Fibroblast of villous mesenchyme (primary cell): ENCODE measurements at regions not wholly inside any gene's neighbourhood (a gene's known extent, or its start where the extent isn't known, plus 50 kb on each side); places are given as distances from the start of the nearest gene placed in this dataset.

Source experiments
- DNase-seq: peaks from one replicate; pipeline ENCODE4 v3.0.0-alpha.2; 2010; ENCODE audit warnings: low read depth
- H3K4me3 ChIP-seq: 2 replicates; pipeline ENCODE4 v1.5.1; 2011; ENCODE audit warnings: low read depth, mild to moderate bottlenecking, low read length
- TF ChIP-seq, protein P1 (sequence below): IDR thresholded peaks from 2 replicates; pipeline ENCODE4 v1.5.1; 2012; ENCODE audit warnings: low read depth, mild to moderate bottlenecking, low read length; ENCODE audit not compliant: insufficient read depth

DNA sequence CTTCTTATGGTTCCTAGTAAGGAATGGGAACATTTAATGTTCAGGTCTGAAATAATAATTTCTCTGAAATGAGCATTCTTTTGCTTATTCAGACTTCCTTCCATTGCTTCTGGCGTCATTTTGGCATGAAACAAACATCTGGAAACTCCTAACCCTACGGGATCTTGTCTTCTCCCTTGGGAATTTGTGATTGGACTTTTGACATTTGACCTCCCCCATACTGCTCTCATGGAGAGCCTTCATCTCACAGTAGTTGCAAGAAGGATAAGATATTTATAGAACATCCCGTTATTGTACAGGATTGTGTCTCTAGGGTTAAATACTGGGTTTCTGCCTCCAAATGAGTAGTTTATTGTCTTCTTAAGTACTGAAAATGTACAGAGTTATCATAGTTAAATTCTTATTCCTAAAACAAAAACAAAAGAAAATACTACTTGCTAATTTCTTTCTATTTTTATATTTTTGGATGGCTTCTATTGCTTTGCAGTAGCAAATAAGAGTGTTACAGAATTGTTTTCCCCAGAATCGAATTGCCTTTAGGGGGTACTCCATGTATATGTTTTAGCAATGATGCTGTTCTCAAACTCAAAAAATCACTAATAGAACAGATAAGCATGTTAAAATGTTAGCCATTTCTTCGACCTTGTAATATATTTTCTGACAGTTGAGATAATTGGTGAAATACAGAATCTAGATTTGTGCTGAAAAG, 366.8 kb downstream of the DLEU7 start:
- TF ChIP-seq, protein P1, sequence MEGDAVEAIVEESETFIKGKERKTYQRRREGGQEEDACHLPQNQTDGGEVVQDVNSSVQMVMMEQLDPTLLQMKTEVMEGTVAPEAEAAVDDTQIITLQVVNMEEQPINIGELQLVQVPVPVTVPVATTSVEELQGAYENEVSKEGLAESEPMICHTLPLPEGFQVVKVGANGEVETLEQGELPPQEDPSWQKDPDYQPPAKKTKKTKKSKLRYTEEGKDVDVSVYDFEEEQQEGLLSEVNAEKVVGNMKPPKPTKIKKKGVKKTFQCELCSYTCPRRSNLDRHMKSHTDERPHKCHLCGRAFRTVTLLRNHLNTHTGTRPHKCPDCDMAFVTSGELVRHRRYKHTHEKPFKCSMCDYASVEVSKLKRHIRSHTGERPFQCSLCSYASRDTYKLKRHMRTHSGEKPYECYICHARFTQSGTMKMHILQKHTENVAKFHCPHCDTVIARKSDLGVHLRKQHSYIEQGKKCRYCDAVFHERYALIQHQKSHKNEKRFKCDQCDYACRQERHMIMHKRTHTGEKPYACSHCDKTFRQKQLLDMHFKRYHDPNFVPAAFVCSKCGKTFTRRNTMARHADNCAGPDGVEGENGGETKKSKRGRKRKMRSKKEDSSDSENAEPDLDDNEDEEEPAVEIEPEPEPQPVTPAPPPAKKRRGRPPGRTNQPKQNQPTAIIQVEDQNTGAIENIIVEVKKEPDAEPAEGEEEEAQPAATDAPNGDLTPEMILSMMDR: no peak
- H3K4me3 ChIP-seq: no peak overlapping the region
- DNase-seq: no peak

- TF ChIP-seq, protein P1: no peak
- no peak overlapping the region for H3K4me3 ChIP-seq
- DNase-seq: no peak
These were observed 361.6 kb downstream of the DLEU7 start for GRCh38 chr13:50481936-50482335.

DNA sequence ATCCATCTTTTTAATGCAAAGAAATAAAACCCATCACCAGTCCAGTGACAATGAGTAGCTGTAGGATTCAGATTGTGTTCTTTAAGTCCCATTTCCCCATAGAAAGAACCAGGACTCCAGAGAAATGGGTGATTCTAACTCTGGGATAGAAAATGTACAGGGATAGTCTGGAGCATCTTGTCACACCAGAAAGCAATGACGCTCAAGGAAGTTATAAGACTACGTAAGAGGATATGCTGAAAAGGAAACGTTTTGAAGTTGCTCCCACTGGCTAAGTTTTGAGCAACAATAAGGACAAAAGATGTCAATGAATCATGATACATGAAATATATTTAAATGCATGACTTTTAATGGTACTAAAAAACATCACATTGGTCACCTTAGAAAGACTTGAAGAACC, 360.1 kb downstream of the DLEU7 start:
- no peak for DNase-seq
- TF ChIP-seq, protein P1: no peak
- H3K4me3 ChIP-seq: no peak overlapping the region

GRCh38 chr13:50484472-50485113, 358.9 kb downstream of the DLEU7 start:
- TF ChIP-seq, protein P1: no peak
- DNase-seq: no peak
- H3K4me3 ChIP-seq: no peak overlapping the region

DNA sequence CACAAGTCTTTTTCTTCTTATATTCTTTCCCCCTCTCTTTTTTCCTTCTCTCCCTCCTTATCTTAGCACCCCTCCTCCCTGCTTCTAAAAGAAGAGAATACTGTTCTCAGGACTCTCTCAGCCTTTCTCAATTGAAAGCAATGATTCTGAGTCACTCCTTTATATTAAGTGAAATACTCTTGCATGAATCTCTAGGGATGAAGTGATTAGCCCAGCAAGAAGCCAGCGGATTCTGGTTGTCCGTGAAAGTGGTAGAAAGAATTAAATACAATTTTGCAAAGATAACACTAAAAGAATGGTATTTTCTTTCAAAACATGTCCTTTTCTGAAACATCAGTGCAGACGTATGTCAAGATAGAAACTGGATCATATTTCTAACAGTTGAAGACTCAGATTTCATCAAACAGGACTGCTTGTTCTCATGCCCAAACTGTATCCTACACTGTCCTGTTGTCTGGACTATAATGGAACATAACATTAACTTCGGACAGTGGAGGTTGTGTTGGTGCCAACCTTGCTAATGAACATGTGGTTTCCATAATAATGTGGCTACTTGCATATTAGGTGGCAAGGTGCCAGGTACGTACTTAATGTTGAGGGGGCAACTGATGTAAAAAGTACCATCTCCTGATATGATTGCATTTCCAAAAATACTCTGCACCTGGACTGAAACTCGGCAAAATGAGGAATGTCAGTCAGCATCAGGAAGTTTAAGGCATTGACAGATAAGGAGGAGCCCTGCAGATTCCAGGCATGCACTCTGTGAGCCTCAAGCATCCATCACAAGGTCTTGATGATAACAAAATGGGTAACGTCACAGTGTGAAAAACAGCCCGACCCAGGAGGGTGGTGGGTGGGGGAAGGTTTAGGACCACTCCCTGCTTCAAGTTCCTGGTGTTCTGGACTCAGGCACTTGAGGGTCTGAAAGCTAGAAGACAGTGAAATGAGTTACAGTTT, 357.2 kb downstream of the DLEU7 start:
- TF ChIP-seq, protein P1: no peak
- no peak for DNase-seq
- H3K4me3 ChIP-seq: no peak overlapping the region

DNA sequence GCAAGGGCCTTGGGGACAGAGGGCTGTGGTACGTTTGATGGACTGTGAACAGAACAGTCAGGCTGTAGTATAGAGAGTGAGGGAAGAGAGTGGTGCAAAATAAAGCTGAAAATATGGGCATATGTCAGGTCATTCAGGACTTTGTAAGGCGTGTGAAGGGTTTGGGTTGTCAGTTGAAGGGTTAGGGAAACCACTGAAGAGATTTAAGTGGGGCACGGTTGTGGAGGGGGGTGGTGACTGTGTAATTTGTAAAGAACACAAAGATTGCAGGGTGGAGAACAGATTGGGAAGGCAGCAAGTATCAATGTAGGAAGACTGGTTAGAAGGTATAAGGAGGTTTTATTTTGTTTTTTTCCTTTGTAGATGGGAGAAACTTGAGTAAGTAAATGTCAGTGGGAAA, 349.8 kb downstream of the DLEU7 start:
- DNase-seq: no peak
- TF ChIP-seq, protein P1: no peak
- H3K4me3 ChIP-seq: no peak overlapping the region
